NCI-H774 (cell line): ENCODE measurements at regions not wholly inside any gene's neighbourhood (a gene's known extent, or its start where the extent isn't known, plus 50 kb on each side); places are given as distances from the start of the nearest gene placed in this dataset.

Experiments
- DNase-seq: peaks from one replicate; lab custom pipeline; 2025; lab: John Stamatoyannopoulos, UW

GRCh38 chr7:114755856-114756255, 166.0 kb upstream of the MDFIC start:
- no peak for DNase-seq

- no peak for DNase-seq
Observed at GRCh38 chr7:114758661-114759227, 163.2 kb upstream of the MDFIC start.

- DNase-seq, result peak; percentile 69
Observed at GRCh38 chr7:114759347-114760062, 162.4 kb upstream of the MDFIC start.

- DNase-seq, result no peak
Observed at GRCh38 chr7:114760477-114760876, 161.4 kb upstream of the MDFIC start.

GRCh38 chr7:114761973-114762372, 159.9 kb upstream of the MDFIC start:
- no peak for DNase-seq

GRCh38 chr7:114765331-114766040, 156.4 kb upstream of the MDFIC start:
- DNase-seq, result no peak

- DNase-seq, result no peak
Observed at GRCh38 chr7:114766041-114766356, 155.9 kb upstream of the MDFIC start.

GRCh38 chr7:114777288-114777687, 144.6 kb upstream of the MDFIC start:
- no peak for DNase-seq

GRCh38 chr7:114783508-114783907, 138.4 kb upstream of the MDFIC start:
- no peak for DNase-seq

GRCh38 chr7:114784177-114784576, 137.7 kb upstream of the MDFIC start:
- DNase-seq, result no peak

GRCh38 chr7:114784746-114785145, 137.1 kb upstream of the MDFIC start:
- DNase-seq, result no peak

- DNase-seq, result no peak
Observed at GRCh38 chr7:114785496-114785895, 136.4 kb upstream of the MDFIC start.

- no peak for DNase-seq
Observed at GRCh38 chr7:114786455-114786854, 135.4 kb upstream of the MDFIC start.

GRCh38 chr7:114787556-114787955, 134.3 kb upstream of the MDFIC start:
- DNase-seq, result no peak

- DNase-seq, result no peak
Observed at GRCh38 chr7:114788706-114789105, 133.2 kb upstream of the MDFIC start.

GRCh38 chr7:114789161-114789560, 132.7 kb upstream of the MDFIC start:
- no peak for DNase-seq

GRCh38 chr7:114789871-114790311, 132.0 kb upstream of the MDFIC start:
- no peak for DNase-seq

- no peak for DNase-seq
Observed at GRCh38 chr7:114790521-114790920, 131.4 kb upstream of the MDFIC start.

- DNase-seq, result no peak
Observed at GRCh38 chr7:114791771-114792170, 130.1 kb upstream of the MDFIC start.

GRCh38 chr7:114793155-114793845, 128.6 kb upstream of the MDFIC start:
- DNase-seq, result no peak

GRCh38 chr7:114795475-114795874, 126.4 kb upstream of the MDFIC start:
- DNase-seq, result no peak

- DNase-seq, result no peak
Observed at GRCh38 chr7:114799628-114800028, 122.3 kb upstream of the MDFIC start.

- DNase-seq, result no peak
Observed at GRCh38 chr7:114802632-114803031, 119.3 kb upstream of the MDFIC start.
